ENCODE measurements at regions not wholly inside any gene's neighbourhood (a gene's known extent, or its start where the extent isn't known, plus 50 kb on each side); places are given as distances from the start of the nearest gene placed in this dataset.
A peak's percentile ranks its signal among the peaks of the same experiment; 100 is the strongest.

DNA sequence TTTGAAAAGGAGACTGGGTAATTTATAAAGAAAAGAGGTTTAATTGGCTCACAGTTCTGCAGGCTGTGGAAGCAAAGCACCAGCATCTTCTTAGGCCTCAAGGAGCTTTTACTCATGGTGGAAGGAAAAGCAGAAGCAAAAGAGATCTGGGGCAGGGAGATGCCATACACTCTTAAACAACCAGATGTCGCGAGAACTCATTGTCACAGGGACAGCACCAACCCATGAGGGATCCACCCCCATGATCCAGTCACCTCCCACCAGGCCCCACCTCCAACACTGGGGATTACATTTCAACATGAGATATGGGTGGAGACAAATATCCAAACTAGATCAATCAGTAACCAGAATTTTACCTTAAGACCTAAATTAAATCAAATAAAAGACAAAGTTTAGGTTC, 87.2 kb downstream of the C11orf91 start:
- no peaks in the 10 kb centered on the region for H3K9me3 ChIP-seq (ENCODE audit: control insufficient read depth, low read length)
- DNase-seq (ENCODE audit: low read depth): no peak

DNA sequence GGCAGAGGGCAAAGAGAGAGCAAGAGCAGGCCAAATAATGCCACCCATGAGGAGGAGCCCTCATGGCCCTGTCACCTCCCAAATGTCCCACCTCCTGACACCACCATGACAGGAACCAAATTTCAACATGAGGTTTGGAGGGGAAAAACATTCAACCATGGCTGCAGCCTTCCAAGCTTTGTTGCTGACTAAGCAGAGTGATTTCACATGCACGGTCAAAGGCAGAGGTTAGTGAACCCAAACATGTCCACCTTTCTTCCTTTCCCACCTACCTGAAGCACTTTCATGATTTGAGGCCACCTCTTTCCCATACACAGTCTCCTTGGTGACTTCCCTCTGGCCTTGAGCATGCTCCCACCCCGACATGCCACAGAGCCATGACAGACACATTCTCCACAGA, 89.7 kb downstream of the C11orf91 start:
- H3K36me3 ChIP-seq (ENCODE audit: control insufficient read depth, insufficient read depth, low read length, severe bottlenecking): no peaks in the 10 kb centered on the region
- H3K9ac ChIP-seq (ENCODE audit: low read length): no peak overlapping the region
- H3K4me1 ChIP-seq (ENCODE audit: control insufficient read depth, insufficient read depth, low read length): peaks cover 12% of the 10 kb centered on the region
- no peak overlapping the region for H3K4me3 ChIP-seq (ENCODE audit: low read length)
- no peaks in the 10 kb centered on the region for H3K27me3 ChIP-seq (replicated peaks; ENCODE audit: control insufficient read depth, insufficient read depth, low read length)
- no peaks in the 10 kb centered on the region for H3K9me3 ChIP-seq (ENCODE audit: control insufficient read depth, low read length)
- DNase-seq (ENCODE audit: low read depth): no peak

More for the DNA sequence above, 87.2 kb downstream of the C11orf91 start:
- Histone ChIP-seq H3K9ac (ENCODE audit: low read length) (no peak overlapping the region), H3K4me1 (ENCODE audit: control insufficient read depth, insufficient read depth, low read length) (peaks cover 16% of the 10 kb centered on the region), H3K36me3 (ENCODE audit: control insufficient read depth, insufficient read depth, low read length, severe bottlenecking) (no peaks in the 10 kb centered on the region), H3K27me3 (replicated peaks; ENCODE audit: control insufficient read depth, insufficient read depth, low read length) (no peaks in the 10 kb centered on the region), H3K4me3 (ENCODE audit: low read length) (no peak overlapping the region)

DNA sequence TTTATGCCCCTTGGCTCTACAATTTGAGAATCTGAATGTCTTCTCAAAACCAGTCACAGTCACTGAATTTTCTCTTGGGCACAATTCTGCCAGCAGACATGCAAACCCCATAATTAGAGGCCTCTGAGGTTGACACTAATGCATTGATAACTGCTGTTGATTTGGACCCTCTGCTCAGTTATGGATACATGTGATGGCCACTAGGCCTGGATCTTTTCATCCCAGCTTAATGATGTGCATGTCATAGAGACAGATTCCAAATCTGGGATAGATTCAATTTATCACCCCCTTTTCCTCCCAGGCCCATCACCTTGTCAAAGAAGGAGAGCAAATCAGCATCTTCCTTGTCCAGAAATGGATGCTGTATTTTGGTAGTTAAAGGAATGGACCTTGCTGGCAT, 92.2 kb downstream of the C11orf91 start:
- no peak overlapping the region for H3K9ac ChIP-seq (ENCODE audit: low read length)
- no peak for DNase-seq (ENCODE audit: low read depth)

DNA sequence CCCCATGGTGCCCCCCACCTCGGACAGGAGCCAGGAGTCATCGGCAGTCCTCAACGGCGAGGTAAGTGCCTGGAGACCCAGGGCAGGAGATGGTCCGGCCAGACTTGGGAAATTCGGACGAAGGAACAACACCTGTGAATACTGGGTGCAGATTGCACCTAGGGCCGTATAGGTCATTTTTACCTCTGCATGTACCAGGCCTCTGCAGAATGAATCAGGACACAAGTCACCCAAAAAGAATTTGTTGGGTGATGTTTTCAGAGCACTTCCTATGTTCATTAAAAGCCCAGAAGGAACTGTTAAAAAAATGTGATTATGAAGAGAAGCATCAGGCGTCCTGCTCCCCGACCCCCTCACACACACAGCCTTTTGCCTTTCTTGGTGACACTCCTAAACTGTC, 93.9 kb downstream of the C11orf91 start:
- no peaks in the 10 kb centered on the region for H3K27me3 ChIP-seq (replicated peaks; ENCODE audit: control insufficient read depth, insufficient read depth, low read length)
- no peak overlapping the region for H3K4me3 ChIP-seq (ENCODE audit: low read length)
- no peak for DNase-seq (ENCODE audit: low read depth)
- no peak overlapping the region for H3K9ac ChIP-seq (ENCODE audit: low read length)
- H3K4me1 ChIP-seq (ENCODE audit: control insufficient read depth, insufficient read depth, low read length): no peaks in the 10 kb centered on the region
- H3K9me3 ChIP-seq (ENCODE audit: control insufficient read depth, low read length): no peaks in the 10 kb centered on the region
- no peaks in the 10 kb centered on the region for H3K36me3 ChIP-seq (ENCODE audit: control insufficient read depth, insufficient read depth, low read length, severe bottlenecking)

More for the DNA sequence above, 92.2 kb downstream of the C11orf91 start:
- Histone ChIP-seq H3K4me1 (ENCODE audit: control insufficient read depth, insufficient read depth, low read length) (no peaks in the 10 kb centered on the region), H3K9me3 (ENCODE audit: control insufficient read depth, low read length) (no peaks in the 10 kb centered on the region), H3K4me3 (ENCODE audit: low read length) (no peak overlapping the region), H3K27me3 (replicated peaks; ENCODE audit: control insufficient read depth, insufficient read depth, low read length) (no peaks in the 10 kb centered on the region), H3K36me3 (ENCODE audit: control insufficient read depth, insufficient read depth, low read length, severe bottlenecking) (no peaks in the 10 kb centered on the region)

DNA sequence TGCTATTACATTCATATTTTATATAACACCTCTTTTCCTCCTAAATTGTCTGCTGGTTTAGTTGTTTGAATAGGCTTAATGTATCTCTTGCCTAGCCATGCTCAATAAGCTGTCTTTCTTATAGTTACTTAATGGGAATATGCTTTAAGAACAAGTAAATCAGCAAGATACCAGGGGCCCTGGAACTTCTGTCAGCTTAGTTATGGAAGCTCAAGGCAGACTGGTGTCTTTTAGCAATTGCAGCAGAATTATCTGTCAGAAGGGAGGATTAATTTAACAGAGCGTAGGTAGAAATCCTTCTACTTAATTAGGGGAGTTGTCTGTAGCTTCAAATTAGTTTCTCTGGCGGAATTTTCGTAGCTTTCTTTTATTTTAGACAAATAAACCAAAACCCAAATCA, 94.9 kb downstream of the C11orf91 start:
- no peak overlapping the region for H3K9ac ChIP-seq (ENCODE audit: low read length)
- H3K27me3 ChIP-seq (replicated peaks; ENCODE audit: control insufficient read depth, insufficient read depth, low read length): no peaks in the 10 kb centered on the region
- no peak for DNase-seq (ENCODE audit: low read depth)
- no peaks in the 10 kb centered on the region for H3K9me3 ChIP-seq (ENCODE audit: control insufficient read depth, low read length)
- H3K36me3 ChIP-seq (ENCODE audit: control insufficient read depth, insufficient read depth, low read length, severe bottlenecking): no peaks in the 10 kb centered on the region
- H3K4me3 ChIP-seq (ENCODE audit: low read length): no peak overlapping the region
- no peaks in the 10 kb centered on the region for H3K4me1 ChIP-seq (ENCODE audit: control insufficient read depth, insufficient read depth, low read length)

DNA sequence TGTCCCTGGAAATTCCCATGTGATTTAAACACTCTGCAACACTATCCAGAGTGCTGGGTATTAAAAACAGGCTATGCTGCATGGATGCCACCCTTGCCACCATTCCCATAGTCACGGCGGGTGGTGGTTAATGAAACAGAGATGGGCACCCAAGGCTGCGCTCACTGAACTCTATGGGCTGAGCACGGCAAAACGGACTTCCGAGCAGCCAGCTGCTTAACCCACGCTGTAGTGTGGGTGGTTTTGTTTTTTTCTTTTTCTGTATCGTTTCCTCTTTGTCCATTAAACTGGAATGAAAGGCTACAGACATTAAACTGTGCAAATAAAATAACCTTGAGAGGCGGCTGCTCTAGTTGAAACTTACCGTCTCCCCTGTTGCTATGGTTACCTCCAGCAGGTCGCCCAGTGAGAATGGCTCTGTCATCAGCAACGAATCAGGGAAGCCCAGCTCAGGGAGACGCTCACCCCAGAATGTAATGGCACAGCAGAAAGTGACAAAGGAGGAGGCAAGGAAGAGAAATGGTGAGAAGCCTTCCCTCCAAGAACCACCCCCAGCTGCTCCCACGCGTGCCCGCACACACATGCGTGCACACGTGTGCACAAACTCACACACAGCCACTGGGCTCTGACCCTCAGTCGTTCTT, 102.1 kb downstream of the C11orf91 start:
- H3K9ac ChIP-seq (ENCODE audit: low read length): no peak overlapping the region
- peaks cover 8% of the 10 kb centered on the region for H3K9me3 ChIP-seq (ENCODE audit: control insufficient read depth, low read length)
- H3K4me1 ChIP-seq (ENCODE audit: control insufficient read depth, insufficient read depth, low read length): no peaks in the 10 kb centered on the region
- H3K36me3 ChIP-seq (ENCODE audit: control insufficient read depth, insufficient read depth, low read length, severe bottlenecking): no peaks in the 10 kb centered on the region
- H3K27me3 ChIP-seq (replicated peaks; ENCODE audit: control insufficient read depth, insufficient read depth, low read length): no peaks in the 10 kb centered on the region
- H3K4me3 ChIP-seq (ENCODE audit: low read length): no peak overlapping the region
- DNase-seq (ENCODE audit: low read depth): no peak

DNA sequence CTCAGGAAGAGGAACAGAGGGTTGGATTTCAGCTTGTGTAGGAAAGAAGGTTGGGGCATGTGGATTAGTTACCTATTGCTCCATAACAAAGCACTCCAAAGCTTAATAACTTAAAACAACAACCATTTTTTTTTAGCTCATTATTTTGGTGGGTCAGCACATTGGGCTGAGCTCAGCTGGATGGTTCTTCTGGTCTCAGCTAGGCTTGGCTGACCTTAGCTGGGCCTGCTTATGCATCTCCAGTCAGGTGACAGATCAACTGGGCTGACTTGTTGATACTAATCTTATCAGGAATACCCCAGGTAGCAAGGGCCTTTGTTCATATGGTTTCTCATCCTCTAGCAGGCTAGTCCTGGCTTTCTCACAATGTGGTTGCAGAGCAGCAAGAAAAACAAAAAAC, 106.4 kb downstream of the C11orf91 start:
- Histone ChIP-seq H3K4me1 (ENCODE audit: control insufficient read depth, insufficient read depth, low read length) (no peaks in the 10 kb centered on the region), H3K36me3 (ENCODE audit: control insufficient read depth, insufficient read depth, low read length, severe bottlenecking) (no peaks in the 10 kb centered on the region), H3K9me3 (ENCODE audit: control insufficient read depth, low read length) (peaks cover 8% of the 10 kb centered on the region), H3K9ac (ENCODE audit: low read length) (no peak overlapping the region), H3K4me3 (ENCODE audit: low read length) (no peak overlapping the region), H3K27me3 (replicated peaks; ENCODE audit: control insufficient read depth, insufficient read depth, low read length) (no peaks in the 10 kb centered on the region)
- no peak for DNase-seq (ENCODE audit: low read depth)

DNA sequence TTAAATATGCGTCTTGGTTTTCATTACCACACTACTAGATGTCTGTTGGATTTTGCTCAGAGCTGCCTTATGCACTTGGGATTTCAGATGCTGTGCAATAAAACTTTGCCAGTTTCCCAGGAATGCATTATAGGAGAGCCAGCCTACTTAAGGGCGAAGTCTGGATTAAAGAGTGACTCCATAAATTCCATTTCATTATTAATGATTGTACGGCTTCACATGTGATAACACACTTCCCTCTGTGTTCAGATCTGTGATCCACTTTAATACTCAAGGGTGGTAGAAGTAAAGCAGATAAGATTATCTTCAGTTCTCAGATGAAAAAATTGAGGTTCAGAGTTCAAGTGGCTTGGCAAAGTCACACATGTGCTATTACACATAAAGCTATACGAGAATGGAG, 110.2 kb downstream of the C11orf91 start:
- Histone ChIP-seq H3K4me1 (ENCODE audit: control insufficient read depth, insufficient read depth, low read length) (peaks cover 4% of the 10 kb centered on the region), H3K9me3 (ENCODE audit: control insufficient read depth, low read length) (peaks cover 8% of the 10 kb centered on the region), H3K9ac (ENCODE audit: low read length) (no peak overlapping the region), H3K27me3 (replicated peaks; ENCODE audit: control insufficient read depth, insufficient read depth, low read length) (no peaks in the 10 kb centered on the region), H3K4me3 (ENCODE audit: low read length) (no peak overlapping the region), H3K36me3 (ENCODE audit: control insufficient read depth, insufficient read depth, low read length, severe bottlenecking) (no peaks in the 10 kb centered on the region)
- no peak for DNase-seq (ENCODE audit: low read depth)

DNA sequence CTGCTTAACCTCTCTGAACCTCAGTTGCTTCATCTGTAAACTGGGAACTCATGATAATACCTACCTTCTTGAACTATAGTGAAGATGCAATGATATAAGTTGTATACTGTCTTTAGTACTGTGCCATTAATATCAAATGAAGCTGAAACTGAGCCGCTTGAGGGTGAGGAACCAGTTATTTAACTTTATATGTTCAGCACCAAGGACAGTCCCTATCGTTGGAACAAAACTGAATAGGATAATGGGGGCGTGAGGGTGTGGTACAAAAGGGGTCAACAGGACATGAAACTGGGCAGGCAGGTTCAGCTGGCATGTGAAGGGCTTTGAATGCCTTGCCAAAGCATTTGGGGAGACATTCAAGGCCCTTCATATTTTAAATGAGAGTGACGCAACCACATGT, 112.6 kb downstream of the C11orf91 start:
- Histone ChIP-seq H3K4me3 (ENCODE audit: low read length) (no peak overlapping the region), H3K27me3 (replicated peaks; ENCODE audit: control insufficient read depth, insufficient read depth, low read length) (no peaks in the 10 kb centered on the region), H3K9me3 (ENCODE audit: control insufficient read depth, low read length) (no peaks in the 10 kb centered on the region), H3K36me3 (ENCODE audit: control insufficient read depth, insufficient read depth, low read length, severe bottlenecking) (peaks cover 4% of the 10 kb centered on the region), H3K4me1 (ENCODE audit: control insufficient read depth, insufficient read depth, low read length) (peaks cover 4% of the 10 kb centered on the region), H3K9ac (ENCODE audit: low read length) (no peak overlapping the region)
- peak; percentile 1 for DNase-seq (ENCODE audit: low read depth)

DNA sequence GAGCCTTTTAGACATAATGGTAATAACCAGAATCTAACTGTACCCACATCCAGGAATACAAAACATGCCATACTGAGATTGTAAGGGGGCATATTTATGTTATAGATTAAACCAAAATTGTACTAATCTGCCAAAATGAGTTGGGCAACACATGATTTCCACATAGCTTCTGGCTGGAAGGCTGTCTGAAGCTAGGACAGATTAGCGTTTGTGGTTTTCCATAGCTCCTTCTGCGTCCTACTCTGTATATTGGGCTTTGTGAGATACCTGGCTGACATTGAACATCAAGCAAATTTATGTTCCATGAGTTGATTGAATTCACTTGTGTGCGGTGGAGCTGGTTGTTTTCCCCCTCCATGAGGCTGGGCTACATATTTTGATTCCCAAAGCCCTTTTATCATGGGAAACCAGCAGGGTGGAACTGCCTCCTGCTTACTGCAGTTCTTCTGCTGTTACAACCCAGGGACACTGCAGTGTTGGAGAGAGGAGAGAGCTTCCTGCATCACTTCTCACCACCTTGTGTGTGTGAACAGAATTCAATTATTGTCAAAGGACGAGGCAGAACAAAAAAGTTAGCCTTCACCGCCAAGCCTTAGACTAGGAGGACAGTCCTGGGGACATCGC, 114.9 kb downstream of the C11orf91 start:
- DNase-seq (ENCODE audit: low read depth): peak; percentile 4
- Histone ChIP-seq H3K36me3 (ENCODE audit: control insufficient read depth, insufficient read depth, low read length, severe bottlenecking) (peaks cover 4% of the 10 kb centered on the region), H3K4me1 (ENCODE audit: control insufficient read depth, insufficient read depth, low read length) (peaks cover 4% of the 10 kb centered on the region), H3K9ac (ENCODE audit: low read length) (no peak overlapping the region), H3K27me3 (replicated peaks; ENCODE audit: control insufficient read depth, insufficient read depth, low read length) (no peaks in the 10 kb centered on the region), H3K9me3 (ENCODE audit: control insufficient read depth, low read length) (no peaks in the 10 kb centered on the region), H3K4me3 (ENCODE audit: low read length) (no peak overlapping the region)

DNA sequence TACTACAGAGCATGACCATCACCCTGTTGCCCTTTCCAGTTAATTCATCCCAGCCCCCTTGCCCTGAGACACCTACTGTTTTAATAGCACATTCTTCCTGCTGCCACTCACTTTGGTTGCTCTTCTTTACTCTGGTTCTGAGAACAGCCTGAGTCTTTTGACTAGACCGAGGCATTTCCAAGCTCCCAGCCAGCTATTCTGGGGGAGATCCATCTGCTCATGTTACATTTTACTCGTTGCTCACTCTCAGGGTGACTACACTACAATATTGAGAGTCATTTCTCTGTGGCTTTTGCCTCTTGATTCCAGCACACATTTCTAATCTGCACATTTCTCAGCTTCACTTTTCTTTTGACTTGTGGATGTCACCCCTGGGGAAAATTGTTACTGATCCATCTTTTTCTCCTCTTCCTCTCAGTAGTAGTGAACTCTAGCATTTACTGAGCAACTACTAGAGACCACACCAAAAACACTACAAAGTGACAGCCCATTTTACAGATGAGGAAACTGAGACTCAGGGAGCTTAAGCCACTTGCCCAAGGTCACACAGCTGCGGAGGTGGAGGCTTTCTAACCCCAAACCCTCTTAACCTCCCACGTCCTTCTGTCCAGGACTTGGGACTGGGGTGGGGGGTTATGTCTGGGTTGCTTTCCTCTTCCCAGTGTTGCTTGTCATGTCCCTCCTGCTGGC, 117.8 kb downstream of the C11orf91 start:
- DNase-seq (ENCODE audit: low read depth): no peak
- Histone ChIP-seq H3K27me3 (replicated peaks; ENCODE audit: control insufficient read depth, insufficient read depth, low read length) (no peaks in the 10 kb centered on the region), H3K4me1 (ENCODE audit: control insufficient read depth, insufficient read depth, low read length) (peaks cover 4% of the 10 kb centered on the region), H3K9me3 (ENCODE audit: control insufficient read depth, low read length) (no peaks in the 10 kb centered on the region), H3K9ac (ENCODE audit: low read length) (no peak overlapping the region), H3K36me3 (ENCODE audit: control insufficient read depth, insufficient read depth, low read length, severe bottlenecking) (peaks cover 4% of the 10 kb centered on the region), H3K4me3 (ENCODE audit: low read length) (no peak overlapping the region)

All from adipocyte (in vitro differentiated cells).